Upper lobe of left lung (tissue), 4 donors: ENCODE measurements at regions not wholly inside any gene's neighbourhood (a gene's known extent, or its start where the extent isn't known, plus 50 kb on each side); places are given as distances from the start of the nearest gene placed in this dataset.

ENCODE experiments used
- POLR2A ChIP-seq, 4 donors: fragments of 450-650 bp; IDR thresholded peaks; one replicate each; pipeline ENCODE4 v1.5.1; 2016 to 2017; ENCODE audit warnings: antibody characterized with exemption in 4 of 4, mild to moderate bottlenecking in 2 of 4
- POLR2AphosphoS5 ChIP-seq, 2 donors: sonication (generic); formaldehyde crosslinking; IDR thresholded peaks; one replicate each; pipeline ENCODE4 v1.5.1; 2017; ENCODE audit warnings: antibody characterized with exemption in 2 of 2
- TF ChIP-seq, protein P1 (sequence below), 6 experiments: fragments of 450-650 bp in 4 of 6; fragments of 200-600 bp in 2 of 6; sonication (generic) in 2 of 6; IDR thresholded peaks; one replicate each; pipeline ENCODE4 v1.5.1; 2016 to 2019; ENCODE audit warnings: antibody characterized with exemption in 6 of 6

DNA sequence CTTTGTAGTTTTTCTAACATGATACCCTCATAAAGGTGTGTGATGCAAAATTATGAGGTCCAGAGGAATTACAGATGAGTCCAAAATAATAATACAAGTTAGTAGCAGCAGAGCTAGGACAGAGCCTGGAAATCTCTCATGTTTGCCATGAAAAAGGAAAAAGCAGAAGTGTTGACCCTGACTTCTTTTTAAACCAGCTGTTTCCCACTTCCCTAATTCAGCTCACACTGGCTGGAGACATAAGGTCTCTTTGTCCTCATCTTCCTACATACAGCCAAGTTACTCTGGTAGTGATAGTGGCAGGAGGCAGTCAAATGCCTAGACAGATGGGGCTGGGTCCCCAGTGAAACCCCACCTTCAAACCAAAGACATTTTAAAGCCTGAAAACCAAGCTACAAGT, 269.2 kb downstream of the C7orf25 start:
- TF ChIP-seq, protein P1, sequence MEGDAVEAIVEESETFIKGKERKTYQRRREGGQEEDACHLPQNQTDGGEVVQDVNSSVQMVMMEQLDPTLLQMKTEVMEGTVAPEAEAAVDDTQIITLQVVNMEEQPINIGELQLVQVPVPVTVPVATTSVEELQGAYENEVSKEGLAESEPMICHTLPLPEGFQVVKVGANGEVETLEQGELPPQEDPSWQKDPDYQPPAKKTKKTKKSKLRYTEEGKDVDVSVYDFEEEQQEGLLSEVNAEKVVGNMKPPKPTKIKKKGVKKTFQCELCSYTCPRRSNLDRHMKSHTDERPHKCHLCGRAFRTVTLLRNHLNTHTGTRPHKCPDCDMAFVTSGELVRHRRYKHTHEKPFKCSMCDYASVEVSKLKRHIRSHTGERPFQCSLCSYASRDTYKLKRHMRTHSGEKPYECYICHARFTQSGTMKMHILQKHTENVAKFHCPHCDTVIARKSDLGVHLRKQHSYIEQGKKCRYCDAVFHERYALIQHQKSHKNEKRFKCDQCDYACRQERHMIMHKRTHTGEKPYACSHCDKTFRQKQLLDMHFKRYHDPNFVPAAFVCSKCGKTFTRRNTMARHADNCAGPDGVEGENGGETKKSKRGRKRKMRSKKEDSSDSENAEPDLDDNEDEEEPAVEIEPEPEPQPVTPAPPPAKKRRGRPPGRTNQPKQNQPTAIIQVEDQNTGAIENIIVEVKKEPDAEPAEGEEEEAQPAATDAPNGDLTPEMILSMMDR (IDR thresholded peaks at IDR 0.05) = no peak
- no peak for TF ChIP-seq POLR2A (IDR thresholded peaks at IDR 0.05)
- TF ChIP-seq POLR2AphosphoS5 (IDR thresholded peaks at IDR 0.05) = no peak
